Mesendoderm (in vitro differentiated cells): ENCODE measurements at regions not wholly inside any gene's neighbourhood (a gene's known extent, or its start where the extent isn't known, plus 50 kb on each side); places are given as distances from the start of the nearest gene placed in this dataset.

ENCODE experiments used
- DNase-seq: peaks from one replicate; pipeline ENCODE4 v3.0.0; 2013
- H2AK5ac ChIP-seq: 2 replicates; pipeline ENCODE4 v1.6.1; 2013; ENCODE audit warnings: low read length, inconsistent platforms
- H2BK120ac ChIP-seq: 2 replicates; pipeline ENCODE4 v1.6.1; 2013; ENCODE audit warnings: low read depth, mild to moderate bottlenecking, low read length, moderate library complexity, mixed read lengths
- H2BK15ac ChIP-seq: replicated peaks from 2 replicates; pipeline ENCODE4 v1.6.1; 2013; ENCODE audit warnings: low read depth, mild to moderate bottlenecking, moderate library complexity
- H2BK5ac ChIP-seq: 2 replicates; pipeline ENCODE4 v1.6.1; 2013; ENCODE audit warnings: low read length, inconsistent platforms
- H3K18ac ChIP-seq: 2 replicates; pipeline ENCODE4 v1.6.1; 2013; ENCODE audit warnings: mild to moderate bottlenecking, low read length, mixed read lengths
- H3K23ac ChIP-seq: one replicate; pipeline ENCODE4 v1.6.1; 2013; ENCODE audit warnings: low read length
- H3K27ac ChIP-seq: 2 replicates; pipeline ENCODE4 v1.5.1; 2013; ENCODE audit warnings: low read depth, mild to moderate bottlenecking, inconsistent platforms, low read length, moderate library complexity
- H3K27me3 ChIP-seq: 2 replicates; pipeline ENCODE4 v1.6.1; 2013; ENCODE audit warnings: low read length, control low read depth, mild to moderate bottlenecking, inconsistent platforms; ENCODE audit not compliant: insufficient read depth, poor library complexity
- H3K36me3 ChIP-seq: 2 replicates; pipeline ENCODE4 v1.6.1; 2013; ENCODE audit warnings: low read length, inconsistent platforms; ENCODE audit not compliant: control insufficient read depth, insufficient read depth
- H3K4ac ChIP-seq: one replicate; pipeline ENCODE4 v1.6.1; 2013; ENCODE audit warnings: low read depth, mild to moderate bottlenecking, low read length, moderate library complexity
- H3K4me1 ChIP-seq: 2 replicates; pipeline ENCODE4 v1.6.1; 2013; ENCODE audit warnings: low read depth, low read length, inconsistent platforms; ENCODE audit not compliant: control insufficient read depth
- H3K4me2 ChIP-seq: 2 replicates; pipeline ENCODE4 v1.6.1; 2013; ENCODE audit warnings: low read length
- H3K4me3 ChIP-seq: 2 replicates; pipeline ENCODE4 v1.5.1; 2013; ENCODE audit warnings: mild to moderate bottlenecking, low read length
- H3K56ac ChIP-seq: one replicate; pipeline ENCODE4 v1.6.1; 2013; ENCODE audit warnings: low read length
- H3K79me1 ChIP-seq: 2 replicates; pipeline ENCODE4 v1.6.1; 2013; ENCODE audit warnings: low read length, inconsistent platforms
- H3K79me2 ChIP-seq: 2 replicates; pipeline ENCODE4 v1.6.1; 2013; ENCODE audit warnings: mild to moderate bottlenecking, low read length; ENCODE audit not compliant: control insufficient read depth, insufficient read depth
- H3K9ac ChIP-seq: 2 replicates; pipeline ENCODE4 v1.6.1; 2013; ENCODE audit warnings: low read length, inconsistent platforms
- H4K5ac ChIP-seq: one replicate; pipeline ENCODE4 v1.6.1; 2013; ENCODE audit warnings: low read length
- H4K8ac ChIP-seq: one replicate; pipeline ENCODE4 v1.6.1; 2013; ENCODE audit warnings: low read depth, mild to moderate bottlenecking, control low read depth, low read length, moderate library complexity
- WGBS: extraction: QIAGEN DNeasy Blood & Tissue Kit; methylation state at CpG from one replicate; pipeline ENCODE4 v1.1.7; 2013; ENCODE audit warnings: low lambda C conversion rate, missing lambda C conversion rate; ENCODE audit not compliant: insufficient coverage; ENCODE audit errors: extremely low coverage; 5-methylcytosine and 5-hydroxymethylcytosine counted together

- DNase-seq: no peak
- no CpG with 5 or more reads among the region's 6 CpGs for WGBS
- no peak overlapping the region for H3K18ac ChIP-seq
- no peak overlapping the region for H3K9ac ChIP-seq
- no peak overlapping the region for H2BK15ac ChIP-seq
- H3K4me1 ChIP-seq: no peaks in the 10 kb centered on the region
- no peak overlapping the region for H4K8ac ChIP-seq
- no peaks in the 10 kb centered on the region for H3K79me1 ChIP-seq
- no peak overlapping the region for H3K56ac ChIP-seq
- no peak overlapping the region for H2AK5ac ChIP-seq
- H4K5ac ChIP-seq: no peak overlapping the region
- H3K27me3 ChIP-seq: no peaks in the 10 kb centered on the region
- no peak overlapping the region for H3K4me3 ChIP-seq
- no peak overlapping the region for H2BK5ac ChIP-seq
- no peaks in the 10 kb centered on the region for H3K79me2 ChIP-seq
- no peaks in the 10 kb centered on the region for H3K36me3 ChIP-seq
- H3K23ac ChIP-seq: no peak overlapping the region
- no peak overlapping the region for H3K4ac ChIP-seq
- no peak overlapping the region for H3K27ac ChIP-seq
- no peak overlapping the region for H3K4me2 ChIP-seq
- no peak overlapping the region for H2BK120ac ChIP-seq
These were observed 224.8 kb downstream of the KLF5 start for GRCh38 chr13:73283636-73284035.

- no peaks in the 10 kb centered on the region for H3K79me1 ChIP-seq
- no peak overlapping the region for H2AK5ac ChIP-seq
- no peak overlapping the region for H2BK5ac ChIP-seq
- WGBS: 100% methylated on average over 1 of the region's 2 CpGs
- no peak overlapping the region for H4K8ac ChIP-seq
- H3K23ac ChIP-seq: no peak overlapping the region
- no peak overlapping the region for H4K5ac ChIP-seq
- no peak overlapping the region for H3K18ac ChIP-seq
- no peaks in the 10 kb centered on the region for H3K36me3 ChIP-seq
- H3K79me2 ChIP-seq: no peaks in the 10 kb centered on the region
- no peaks in the 10 kb centered on the region for H3K4me1 ChIP-seq
- H3K4ac ChIP-seq: no peak overlapping the region
- H2BK15ac ChIP-seq: no peak overlapping the region
- no peak overlapping the region for H3K27ac ChIP-seq
- H3K56ac ChIP-seq: no peak overlapping the region
- no peak overlapping the region for H3K4me2 ChIP-seq
- no peaks in the 10 kb centered on the region for H3K27me3 ChIP-seq
- no peak overlapping the region for H2BK120ac ChIP-seq
- no peak for DNase-seq
- no peak overlapping the region for H3K9ac ChIP-seq
- no peak overlapping the region for H3K4me3 ChIP-seq
These were observed 222.9 kb downstream of the KLF5 start for GRCh38 chr13:73281746-73282145.

- no peak overlapping the region for H3K4me2 ChIP-seq
- no CpG with 5 or more reads among the region's 1 CpG for WGBS
- H2BK5ac ChIP-seq: no peak overlapping the region
These were observed 219.4 kb downstream of the KLF5 start for GRCh38 chr13:73278186-73278585.

GRCh38 chr13:73275163-73275562 lies 216.4 kb downstream of the KLF5 start:
- Histone ChIP-seq H3K23ac (no peak overlapping the region), H2BK5ac (no peak overlapping the region), H3K27me3 (no peaks in the 10 kb centered on the region), H3K4me3 (no peak overlapping the region), H3K4me2 (no peak overlapping the region), H3K9ac (no peak overlapping the region), H2BK15ac (no peak overlapping the region), H3K79me2 (no peaks in the 10 kb centered on the region), H4K5ac (no peak overlapping the region), H3K79me1 (no peaks in the 10 kb centered on the region), H2BK120ac (no peak overlapping the region), H3K4me1 (no peaks in the 10 kb centered on the region), H3K18ac (no peak overlapping the region), H3K36me3 (no peaks in the 10 kb centered on the region), H3K56ac (no peak overlapping the region), H3K27ac (no peak overlapping the region), H2AK5ac (no peak overlapping the region), H3K4ac (no peak overlapping the region), H4K8ac (no peak overlapping the region)
- WGBS: no CpG with 5 or more reads among the region's 3 CpGs
- no peak for DNase-seq

More at GRCh38 chr13:73278186-73278585, 219.4 kb downstream of the KLF5 start:
- no peak overlapping the region for H3K27ac ChIP-seq
- no peaks in the 10 kb centered on the region for H3K79me2 ChIP-seq
- DNase-seq: no peak
- H3K27me3 ChIP-seq: no peaks in the 10 kb centered on the region
- H3K4me3 ChIP-seq: no peak overlapping the region
- H3K9ac ChIP-seq: no peak overlapping the region
- H3K4me1 ChIP-seq: no peaks in the 10 kb centered on the region
- H3K4ac ChIP-seq: no peak overlapping the region
- no peaks in the 10 kb centered on the region for H3K36me3 ChIP-seq
- no peak overlapping the region for H2BK120ac ChIP-seq
- no peak overlapping the region for H2BK15ac ChIP-seq
- H4K5ac ChIP-seq: no peak overlapping the region
- no peak overlapping the region for H3K23ac ChIP-seq
- no peak overlapping the region for H4K8ac ChIP-seq
- H3K79me1 ChIP-seq: no peaks in the 10 kb centered on the region
- no peak overlapping the region for H3K18ac ChIP-seq
- H2AK5ac ChIP-seq: no peak overlapping the region
- no peak overlapping the region for H3K56ac ChIP-seq

GRCh38 chr13:73274147-73274546 lies 215.3 kb downstream of the KLF5 start:
- DNase-seq: no peak
- no peak overlapping the region for H3K4me3 ChIP-seq
- no peaks in the 10 kb centered on the region for H3K79me2 ChIP-seq
- H2BK15ac ChIP-seq: no peak overlapping the region
- no peak overlapping the region for H3K27ac ChIP-seq
- no peak overlapping the region for H2BK120ac ChIP-seq
- no peak overlapping the region for H3K23ac ChIP-seq
- no peak overlapping the region for H3K4ac ChIP-seq
- no peak overlapping the region for H3K4me2 ChIP-seq
- no CpG with 5 or more reads among the region's 2 CpGs for WGBS
- no peaks in the 10 kb centered on the region for H3K36me3 ChIP-seq
- no peaks in the 10 kb centered on the region for H3K4me1 ChIP-seq
- H2BK5ac ChIP-seq: no peak overlapping the region
- no peak overlapping the region for H3K18ac ChIP-seq
- H4K5ac ChIP-seq: no peak overlapping the region
- H3K27me3 ChIP-seq: no peaks in the 10 kb centered on the region
- no peaks in the 10 kb centered on the region for H3K79me1 ChIP-seq
- H3K9ac ChIP-seq: no peak overlapping the region
- no peak overlapping the region for H2AK5ac ChIP-seq
- H4K8ac ChIP-seq: no peak overlapping the region
- H3K56ac ChIP-seq: no peak overlapping the region

GRCh38 chr13:73273745-73274144 lies 214.9 kb downstream of the KLF5 start:
- H3K4me2 ChIP-seq: no peak overlapping the region
- H2BK120ac ChIP-seq: no peak overlapping the region
- H4K5ac ChIP-seq: no peak overlapping the region
- no peaks in the 10 kb centered on the region for H3K4me1 ChIP-seq
- H2AK5ac ChIP-seq: no peak overlapping the region
- H3K79me2 ChIP-seq: no peaks in the 10 kb centered on the region
- no CpG with 5 or more reads among the region's 5 CpGs for WGBS
- no peak overlapping the region for H3K4me3 ChIP-seq
- no peak overlapping the region for H3K27ac ChIP-seq
- H2BK5ac ChIP-seq: no peak overlapping the region
- H3K56ac ChIP-seq: no peak overlapping the region
- no peak overlapping the region for H4K8ac ChIP-seq
- no peak for DNase-seq
- no peak overlapping the region for H3K4ac ChIP-seq
- H3K36me3 ChIP-seq: no peaks in the 10 kb centered on the region
- no peaks in the 10 kb centered on the region for H3K27me3 ChIP-seq
- H3K23ac ChIP-seq: no peak overlapping the region
- no peaks in the 10 kb centered on the region for H3K79me1 ChIP-seq
- H3K18ac ChIP-seq: no peak overlapping the region
- H2BK15ac ChIP-seq: no peak overlapping the region
- H3K9ac ChIP-seq: no peak overlapping the region
